Astrocyte of the hippocampus (primary cell): ENCODE measurements at regions not wholly inside any gene's neighbourhood (a gene's known extent, or its start where the extent isn't known, plus 50 kb on each side); places are given as distances from the start of the nearest gene placed in this dataset.

Experiments
- DNase-seq: peaks from one replicate; pipeline ENCODE4 v3.0.0; 2011; ENCODE audit warnings: low read depth, low spot score

DNA sequence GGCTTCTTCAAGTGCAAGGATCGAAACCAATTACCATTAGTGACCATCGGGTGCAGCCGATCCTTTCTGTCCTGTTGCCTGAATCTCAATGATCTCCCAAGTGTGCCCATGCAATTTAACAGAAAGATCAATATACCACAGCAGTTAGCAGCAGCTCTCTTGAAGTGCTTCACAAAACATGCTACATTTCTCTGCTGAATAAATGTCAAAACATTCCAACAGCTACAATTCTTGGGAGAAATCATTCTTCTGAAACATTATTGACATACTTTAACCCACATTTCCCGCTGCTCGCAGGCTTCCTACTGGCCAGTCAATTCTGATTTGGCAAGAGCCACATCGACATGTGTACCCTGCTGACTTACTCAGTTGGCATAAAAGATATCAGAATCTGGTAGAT lies 907.7 kb downstream of the TMEM182 start:
- DNase-seq = peak; percentile 68
